GM11168 (cell line): ENCODE measurements at regions not wholly inside any gene's neighbourhood (a gene's known extent, or its start where the extent isn't known, plus 50 kb on each side); places are given as distances from the start of the nearest gene placed in this dataset.
"Not testable (repeated sequence)": the region's sequence is repeated elsewhere in the genome, so short reads cannot be mapped to it uniquely, and the experiment has no call there.

ENCODE experiments used
- in situ Hi-C: fragments of 300-500 bp; cut with MboI; formaldehyde crosslinking; loops from one replicate; pipeline ENCODE4 v1.12.0; 2022; ENCODE audit warnings: low sequenced_read_pairs; ENCODE audit not compliant: unreplicated experiment

DNA sequence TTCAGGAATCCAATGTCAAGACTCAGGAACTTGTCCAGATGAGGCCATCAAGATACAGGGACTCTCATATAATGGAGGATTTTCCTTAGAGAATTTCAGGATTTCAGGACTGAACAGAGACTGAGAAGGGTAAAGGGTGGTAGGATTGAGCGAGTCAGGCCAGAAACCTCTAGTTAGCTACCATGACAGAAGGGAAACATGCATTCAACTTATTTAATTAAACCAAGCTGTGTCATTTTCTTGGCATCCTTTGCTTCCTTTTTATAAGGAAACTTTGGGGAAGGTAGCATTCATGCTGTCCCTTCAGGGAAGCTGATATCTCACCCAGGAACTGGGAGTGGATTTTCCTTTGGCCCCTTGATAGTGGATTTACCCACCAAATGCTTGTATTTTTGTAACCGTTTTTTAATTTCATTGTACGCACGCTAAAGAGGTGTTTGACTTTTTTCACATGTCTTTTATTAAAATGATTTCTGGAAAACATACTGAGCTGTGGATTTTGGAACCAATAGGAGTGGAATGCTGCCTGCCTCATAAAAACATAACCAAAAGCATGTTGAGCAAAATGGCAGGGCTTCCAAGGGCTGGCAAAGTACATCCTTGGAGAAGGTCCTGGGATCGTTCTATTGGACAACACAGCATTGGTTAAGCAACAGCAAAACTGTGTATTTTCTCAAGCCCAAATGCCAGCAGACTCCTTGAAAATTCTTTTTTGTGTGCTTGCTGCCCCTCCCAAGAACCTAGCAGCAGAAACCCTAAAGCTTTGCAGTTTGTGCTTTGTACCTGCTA lies 104.5 kb downstream of the CXCL12 start:
- in situ Hi-C loops: no loop called here

GRCh38 chr10:44279426-44280126 lies 105.3 kb downstream of the CXCL12 start:
- in situ Hi-C loops: no loop called here

- in situ Hi-C loops: no loop called here
Measured at GRCh38 chr10:44278837-44279324, 106.0 kb downstream of the CXCL12 start.

DNA sequence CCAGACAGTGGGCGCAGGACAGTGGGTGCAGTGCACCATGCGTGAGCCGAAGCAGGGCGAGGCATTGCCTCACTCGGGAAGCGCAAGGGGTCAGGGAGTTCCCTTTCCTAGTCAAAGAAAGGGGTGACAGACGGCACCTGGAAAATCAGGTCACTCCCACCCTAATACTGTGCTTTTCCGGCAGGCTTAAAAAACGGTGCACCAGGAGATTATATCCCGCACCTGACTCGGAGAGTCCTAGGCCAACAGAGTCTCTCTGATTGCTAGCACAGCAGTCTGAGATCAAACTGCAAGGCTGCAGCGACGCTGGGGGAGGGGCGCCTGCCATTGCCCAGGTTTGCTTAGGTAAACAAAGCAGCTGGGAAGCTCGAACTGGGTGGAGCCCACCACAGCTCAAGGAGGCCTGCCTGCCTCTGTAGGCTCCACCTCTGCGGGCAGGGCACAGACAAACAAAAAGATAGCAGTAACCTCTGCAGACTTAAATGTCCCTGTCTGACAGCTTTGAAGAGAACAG lies 116.4 kb downstream of the CXCL12 start:
- in situ Hi-C loops: not testable (repeated sequence)

DNA sequence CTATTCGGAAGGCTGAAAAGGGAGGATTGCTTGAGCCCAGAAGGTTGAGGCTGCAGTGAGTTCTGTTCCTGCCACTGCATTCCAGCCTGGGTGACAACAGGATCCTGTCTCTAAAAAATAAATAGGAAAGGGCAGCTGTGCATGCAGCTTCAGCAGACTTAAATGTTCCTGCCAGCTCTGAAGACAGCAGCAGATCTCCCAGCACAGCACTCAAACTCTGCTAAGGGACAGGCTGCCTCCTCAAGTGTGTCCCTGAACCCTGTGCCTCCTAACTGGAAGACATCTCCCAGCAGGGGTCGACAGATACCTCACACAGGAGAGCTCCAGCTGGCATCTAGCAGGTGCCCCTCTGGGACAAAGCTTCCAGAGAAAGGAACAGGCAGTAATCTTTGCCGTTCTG lies 117.9 kb downstream of the CXCL12 start:
- in situ Hi-C loops: no loop called here

DNA sequence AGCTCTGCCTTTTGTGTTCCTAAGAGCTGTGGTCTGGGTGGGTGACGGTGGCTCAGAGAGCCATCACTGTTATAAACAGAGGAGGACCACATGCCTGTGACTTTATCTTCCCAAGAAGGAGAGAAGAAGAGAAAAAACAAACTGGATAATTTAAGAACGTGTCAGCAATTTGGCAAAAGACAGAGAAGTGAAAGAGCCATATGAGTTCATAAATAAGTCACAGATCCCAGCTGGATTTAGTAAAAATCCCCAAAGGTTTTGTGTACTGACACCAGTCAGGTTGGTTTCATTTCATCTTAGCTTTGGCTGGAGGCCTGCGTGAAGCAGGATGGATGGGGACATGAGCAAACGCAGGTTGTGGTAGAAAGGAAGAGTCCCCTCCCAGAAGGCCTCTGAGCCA lies 120.7 kb downstream of the CXCL12 start:
- in situ Hi-C loops: no loop called here

- in situ Hi-C loops: no loop called here
Measured at GRCh38 chr10:44263771-44264170, 121.1 kb downstream of the CXCL12 start.

- in situ Hi-C loops: no loop called here
Measured at GRCh38 chr10:44262551-44263251, 122.2 kb downstream of the CXCL12 start.

DNA sequence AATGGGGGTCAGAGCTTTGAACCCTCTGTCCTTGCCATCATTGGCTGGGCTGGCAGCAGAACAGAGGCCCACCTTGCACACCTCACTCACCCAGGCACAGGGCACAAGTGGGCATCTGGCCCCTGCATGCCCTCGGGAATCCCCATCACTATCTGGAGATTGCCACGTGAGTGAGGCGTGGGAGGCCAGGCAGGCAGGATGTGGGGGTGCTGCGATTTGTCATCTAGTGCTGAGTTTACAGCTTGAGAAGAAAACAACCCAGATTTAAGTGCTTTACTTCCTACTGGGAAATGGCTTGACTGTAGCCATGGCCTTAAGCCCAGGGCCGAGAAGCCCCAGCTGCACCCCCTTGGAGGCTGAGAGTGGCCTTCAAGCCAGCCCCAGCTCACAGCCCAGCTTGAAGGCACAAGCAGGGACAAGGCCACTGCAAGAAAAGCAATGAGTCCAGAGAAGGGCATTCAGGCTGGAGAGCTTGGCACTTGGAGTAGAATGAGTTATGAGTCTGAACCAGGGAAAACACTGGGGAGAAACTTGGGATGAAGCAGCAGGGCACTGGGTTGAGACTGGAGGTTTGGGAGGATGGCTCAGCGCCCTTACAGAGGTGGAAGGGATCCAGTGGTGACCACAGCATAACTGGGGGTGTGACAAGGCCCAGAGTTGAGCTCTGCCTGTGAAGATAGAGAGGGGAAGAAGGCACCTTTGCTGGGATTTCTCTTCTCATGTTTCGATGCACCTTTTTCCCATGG lies 123.0 kb downstream of the CXCL12 start:
- in situ Hi-C loops: no loop called here

DNA sequence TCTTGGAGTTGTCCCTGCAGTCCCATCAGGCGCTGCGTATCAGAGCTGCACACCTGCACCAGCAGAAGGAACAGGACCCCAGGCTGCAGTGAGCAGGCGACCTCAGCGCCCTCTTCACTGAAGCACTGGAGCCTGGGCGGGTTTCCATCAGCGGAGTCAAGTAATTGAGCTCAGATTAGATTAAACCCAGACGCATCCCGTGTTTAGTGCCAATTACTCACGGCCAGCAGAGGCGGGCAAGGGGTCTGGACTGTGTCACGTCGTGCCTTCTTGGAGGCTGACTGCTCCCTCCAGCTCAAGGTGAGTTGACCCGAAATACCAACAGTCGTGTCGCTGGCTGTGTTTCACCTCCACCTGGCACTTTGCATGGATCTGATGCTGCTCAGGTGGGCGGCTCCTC lies 123.6 kb downstream of the CXCL12 start:
- in situ Hi-C loops: no loop called here

DNA sequence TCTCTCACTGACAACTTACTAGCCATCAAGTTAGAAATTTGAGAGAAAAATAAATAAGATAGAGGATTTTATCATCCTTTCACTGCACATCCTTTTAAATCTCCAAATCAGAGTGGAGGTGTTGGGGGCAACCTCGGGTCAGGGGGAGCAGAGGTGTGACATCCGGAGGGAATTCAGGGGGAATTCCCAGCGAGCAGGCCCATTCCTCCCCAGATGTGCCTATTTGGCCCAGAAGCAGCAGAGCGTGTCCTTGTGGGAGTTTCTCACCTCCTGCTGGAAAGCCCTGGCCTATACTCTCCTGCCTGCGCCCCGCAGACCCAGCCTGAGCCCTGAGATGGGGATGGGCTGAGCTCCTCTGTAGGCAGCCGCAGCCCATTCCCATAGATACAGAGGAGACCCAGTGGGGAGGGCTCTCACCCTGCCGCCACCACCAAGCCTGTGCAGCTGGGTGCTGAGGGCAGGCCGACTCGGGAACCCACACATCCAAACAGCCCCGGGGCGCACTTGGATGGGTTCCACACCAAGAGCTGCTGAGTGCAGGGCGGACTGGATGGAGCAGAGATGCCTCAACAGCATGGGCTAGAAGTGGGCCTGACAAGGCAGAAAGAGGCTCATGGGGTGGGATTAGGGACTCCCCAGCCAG lies 124.5 kb downstream of the CXCL12 start:
- in situ Hi-C loops: no loop called here

- in situ Hi-C loops: no loop called here
Measured at GRCh38 chr10:44259090-44259874, 125.6 kb downstream of the CXCL12 start.

- in situ Hi-C loops: no loop called here
Measured at GRCh38 chr10:44258460-44259089, 126.3 kb downstream of the CXCL12 start.

DNA sequence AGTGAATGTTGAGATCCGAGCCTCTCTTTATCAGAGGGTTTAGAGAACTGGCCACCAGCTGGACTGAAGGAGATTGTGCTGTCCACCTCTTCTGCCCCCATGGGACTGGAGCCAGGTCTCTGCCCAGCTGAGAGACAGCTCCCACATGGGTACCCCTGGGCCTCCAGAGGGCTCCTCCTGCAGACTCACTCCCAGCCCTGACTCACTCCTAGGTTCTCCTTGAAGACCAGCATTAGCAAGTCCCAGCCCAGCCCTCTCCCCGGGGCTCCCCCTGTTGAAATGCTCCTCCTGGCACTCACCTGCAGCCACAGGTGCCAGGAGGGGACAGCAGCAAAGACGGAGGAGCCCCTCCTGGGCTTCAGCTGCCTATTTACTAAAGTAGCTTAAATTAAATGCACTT lies 126.9 kb downstream of the CXCL12 start:
- in situ Hi-C loops: no loop called here

GRCh38 chr10:44253769-44254462 lies 131.0 kb downstream of the CXCL12 start:
- in situ Hi-C loops: no loop called here

- in situ Hi-C loops: not testable (repeated sequence)
Measured at GRCh38 chr10:44252631-44253030, 132.3 kb downstream of the CXCL12 start.

GRCh38 chr10:44249933-44250332 lies 135.0 kb downstream of the CXCL12 start:
- in situ Hi-C loops: not testable (repeated sequence)

DNA sequence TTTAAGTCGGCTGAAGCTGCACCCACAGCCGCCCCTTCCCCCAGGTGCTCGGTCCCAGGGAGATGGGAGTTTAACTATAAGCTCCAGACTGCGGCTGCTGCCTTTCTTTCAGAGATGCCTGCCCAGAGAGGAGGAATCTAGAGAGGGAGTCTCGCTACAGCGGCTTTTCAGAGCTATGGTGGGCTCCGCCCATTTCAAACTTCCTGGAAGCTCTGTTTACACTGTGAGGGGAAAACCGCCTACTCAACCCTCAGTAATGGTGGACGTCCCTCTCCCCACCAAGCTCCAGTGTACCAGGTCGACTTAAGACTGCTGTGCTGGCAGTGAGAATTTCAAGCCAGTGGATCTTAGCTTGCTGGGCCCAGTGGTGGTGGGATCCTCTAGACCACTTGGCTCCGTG lies 135.4 kb downstream of the CXCL12 start:
- in situ Hi-C loops: no loop called here
